ENCODE measurements at regions not wholly inside any gene's neighbourhood (a gene's known extent, or its start where the extent isn't known, plus 50 kb on each side); places are given as distances from the start of the nearest gene placed in this dataset.

GRCh38 chr12:131375261-131375971 lies 335.5 kb upstream of the SFSWAP start:
- WGBS (ENCODE audit: low lambda C conversion rate, missing lambda C conversion rate): 89% methylated on average over 17 of the region's 17 CpGs
- no peak overlapping the region for H2AFZ ChIP-seq

DNA sequence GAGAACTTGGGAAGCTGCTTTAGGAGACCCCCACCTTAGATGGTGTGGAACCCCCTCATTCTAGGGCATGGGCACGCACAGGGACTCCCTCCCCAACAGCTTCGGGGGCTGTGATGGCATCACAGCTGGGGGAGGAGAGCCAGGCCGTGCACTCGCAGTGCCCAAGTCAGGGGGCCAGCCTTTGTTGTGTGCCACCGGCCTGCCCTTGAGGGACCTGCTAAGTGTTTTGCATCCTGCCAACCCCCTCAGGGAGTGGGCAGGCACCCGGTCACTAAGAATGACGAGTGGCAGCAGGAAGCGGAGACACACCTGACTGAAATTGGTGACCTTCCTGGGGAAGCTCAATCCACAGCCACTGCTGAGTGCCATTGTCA lies 334.9 kb upstream of the SFSWAP start:
- H3K9me2 ChIP-seq (replicated peaks; ENCODE audit: insufficient read depth): no peaks in the 10 kb centered on the region
- no peak overlapping the region for H3K4me2 ChIP-seq
- no peaks in the 10 kb centered on the region for H3K27me3 ChIP-seq
- WGBS (ENCODE audit: low lambda C conversion rate, missing lambda C conversion rate): 85% methylated on average over 8 of the region's 8 CpGs
- H3K27ac ChIP-seq: no peak overlapping the region
- TF ChIP-seq, protein P1, sequence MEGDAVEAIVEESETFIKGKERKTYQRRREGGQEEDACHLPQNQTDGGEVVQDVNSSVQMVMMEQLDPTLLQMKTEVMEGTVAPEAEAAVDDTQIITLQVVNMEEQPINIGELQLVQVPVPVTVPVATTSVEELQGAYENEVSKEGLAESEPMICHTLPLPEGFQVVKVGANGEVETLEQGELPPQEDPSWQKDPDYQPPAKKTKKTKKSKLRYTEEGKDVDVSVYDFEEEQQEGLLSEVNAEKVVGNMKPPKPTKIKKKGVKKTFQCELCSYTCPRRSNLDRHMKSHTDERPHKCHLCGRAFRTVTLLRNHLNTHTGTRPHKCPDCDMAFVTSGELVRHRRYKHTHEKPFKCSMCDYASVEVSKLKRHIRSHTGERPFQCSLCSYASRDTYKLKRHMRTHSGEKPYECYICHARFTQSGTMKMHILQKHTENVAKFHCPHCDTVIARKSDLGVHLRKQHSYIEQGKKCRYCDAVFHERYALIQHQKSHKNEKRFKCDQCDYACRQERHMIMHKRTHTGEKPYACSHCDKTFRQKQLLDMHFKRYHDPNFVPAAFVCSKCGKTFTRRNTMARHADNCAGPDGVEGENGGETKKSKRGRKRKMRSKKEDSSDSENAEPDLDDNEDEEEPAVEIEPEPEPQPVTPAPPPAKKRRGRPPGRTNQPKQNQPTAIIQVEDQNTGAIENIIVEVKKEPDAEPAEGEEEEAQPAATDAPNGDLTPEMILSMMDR (IDR thresholded peaks at IDR 0.05; ENCODE audit: poor library complexity): no peak
- TF ChIP-seq EZH2 (IDR thresholded peaks at IDR 0.05; ENCODE audit: borderline replicate concordance) (no peak), EZH2phosphoT487 (IDR thresholded peaks at IDR 0.05; ENCODE audit: low read depth, severe bottlenecking, unreplicated experiment) (no peak)
- DNase-seq (ENCODE audit: low spot score): no peak
- no peak overlapping the region for H2AFZ ChIP-seq
- no peaks in the 10 kb centered on the region for H4K20me1 ChIP-seq (ENCODE audit: insufficient read depth, poor library complexity, severe bottlenecking)
- no peaks in the 10 kb centered on the region for H3K79me2 ChIP-seq
- no peak overlapping the region for H3K4me3 ChIP-seq
- peaks cover 6% of the 10 kb centered on the region for H3K4me1 ChIP-seq (ENCODE audit: insufficient read depth)
- H3K36me3 ChIP-seq (replicated peaks; ENCODE audit: insufficient read depth, low read depth): no peaks in the 10 kb centered on the region
- H3K9me3 ChIP-seq (ENCODE audit: low read depth): no peaks in the 10 kb centered on the region

More at GRCh38 chr12:131375261-131375971, 335.5 kb upstream of the SFSWAP start:
- no peaks in the 10 kb centered on the region for H3K27me3 ChIP-seq
- no peak for TF ChIP-seq EZH2phosphoT487 (IDR thresholded peaks at IDR 0.05; ENCODE audit: low read depth, severe bottlenecking, unreplicated experiment)
- TF ChIP-seq, protein P1 (IDR thresholded peaks at IDR 0.05; ENCODE audit: poor library complexity): no peak
- no peak for TF ChIP-seq EZH2 (IDR thresholded peaks at IDR 0.05; ENCODE audit: borderline replicate concordance)
- no peaks in the 10 kb centered on the region for H3K36me3 ChIP-seq (replicated peaks; ENCODE audit: insufficient read depth, low read depth)
- H3K27ac ChIP-seq: no peak overlapping the region
- no peak overlapping the region for H3K4me3 ChIP-seq
- no peaks in the 10 kb centered on the region for H4K20me1 ChIP-seq (ENCODE audit: insufficient read depth, poor library complexity, severe bottlenecking)
- peaks cover 6% of the 10 kb centered on the region for H3K4me1 ChIP-seq (ENCODE audit: insufficient read depth)
- H3K4me2 ChIP-seq: no peak overlapping the region
- no peak for DNase-seq (ENCODE audit: low spot score)
- no peaks in the 10 kb centered on the region for H3K9me3 ChIP-seq (ENCODE audit: low read depth)
- H3K79me2 ChIP-seq: no peaks in the 10 kb centered on the region
- H3K9me2 ChIP-seq (replicated peaks; ENCODE audit: insufficient read depth): no peaks in the 10 kb centered on the region

GRCh38 chr12:131378176-131378842 lies 332.6 kb upstream of the SFSWAP start:
- no peak overlapping the region for H2AFZ ChIP-seq
- H3K79me2 ChIP-seq: no peaks in the 10 kb centered on the region
- no peaks in the 10 kb centered on the region for H3K9me3 ChIP-seq (ENCODE audit: low read depth)
- H3K4me1 ChIP-seq (ENCODE audit: insufficient read depth): peaks cover 6% of the 10 kb centered on the region
- no peaks in the 10 kb centered on the region for H3K9me2 ChIP-seq (replicated peaks; ENCODE audit: insufficient read depth)
- no peaks in the 10 kb centered on the region for H4K20me1 ChIP-seq (ENCODE audit: insufficient read depth, poor library complexity, severe bottlenecking)
- no peaks in the 10 kb centered on the region for H3K36me3 ChIP-seq (replicated peaks; ENCODE audit: insufficient read depth, low read depth)
- no peak for DNase-seq (ENCODE audit: low spot score)
- no peaks in the 10 kb centered on the region for H3K27me3 ChIP-seq
- WGBS (ENCODE audit: low lambda C conversion rate, missing lambda C conversion rate): 88% methylated on average over 29 of the region's 29 CpGs
- no peak overlapping the region for H3K27ac ChIP-seq
- H3K4me2 ChIP-seq: no peak overlapping the region
- TF ChIP-seq EZH2phosphoT487 (IDR thresholded peaks at IDR 0.05; ENCODE audit: low read depth, severe bottlenecking, unreplicated experiment) (no peak), EZH2 (IDR thresholded peaks at IDR 0.05; ENCODE audit: borderline replicate concordance) (no peak)
- TF ChIP-seq, protein P1 (IDR thresholded peaks at IDR 0.05; ENCODE audit: poor library complexity): no peak
- no peak overlapping the region for H3K4me3 ChIP-seq
